CD14-positive monocyte (primary cell): ENCODE measurements at regions not wholly inside any gene's neighbourhood (a gene's known extent, or its start where the extent isn't known, plus 50 kb on each side); places are given as distances from the start of the nearest gene placed in this dataset.

ENCODE experiments used
- DNase-seq, 3 donors: peaks; one replicate each; pipeline ENCODE4 v3.0.0-alpha.2; 2011 to 2022
- H2AFZ ChIP-seq: 2 replicates; pipeline ENCODE4 v1.6.0; 2012; ENCODE audit warnings: mild to moderate bottlenecking, low read depth, low read length, inconsistent platforms; ENCODE audit not compliant: insufficient read depth, poor library complexity, severe bottlenecking
- H3K27ac ChIP-seq, 2 donors: 1 replicate in 1 of 2; 2 replicates in 1 of 2; pipeline ENCODE4 v1.5.1; 2012 to 2013; ENCODE audit warnings: low read length in 2 of 2, control low read depth in 1 of 2, inconsistent platforms in 1 of 2, low read depth in 1 of 2, mild to moderate bottlenecking in 1 of 2
- H3K27me3 ChIP-seq, 2 donors: one replicate each; pipeline versions ENCODE4 v1.6.0 to v1.6.1; 2011 to 2013; ENCODE audit warnings: low read length in 2 of 2; ENCODE audit not compliant: control insufficient read depth in 2 of 2, insufficient read depth in 2 of 2
- H3K36me3 ChIP-seq, 2 donors: replicated peaks in 1 of 2; 1 replicate in 1 of 2; 2 replicates in 1 of 2; pipeline versions ENCODE4 v1.5.1 to v1.6.1; 2012 to 2013; ENCODE audit warnings: low read length in 2 of 2, control low read depth in 1 of 2, inconsistent platforms in 1 of 2, mild to moderate bottlenecking in 1 of 2; ENCODE audit not compliant: insufficient read depth in 2 of 2, control insufficient read depth in 1 of 2
- H3K4me1 ChIP-seq, 2 donors: 1 replicate in 1 of 2; 2 replicates in 1 of 2; pipeline versions ENCODE4 v1.5.1 to v1.6.1; 2012 to 2013; ENCODE audit warnings: low read length in 2 of 2, control low read depth in 1 of 2, inconsistent platforms in 1 of 2, mild to moderate bottlenecking in 1 of 2, moderate library complexity in 1 of 2; ENCODE audit not compliant: insufficient read depth in 2 of 2, control insufficient read depth in 1 of 2
- H3K4me2 ChIP-seq: replicated peaks from 2 replicates; pipeline ENCODE3; 2012; ENCODE audit warnings: low read length, moderate library complexity, mild to moderate bottlenecking; ENCODE audit not compliant: poor library complexity, severe bottlenecking; ENCODE audit errors: extremely low read depth
- H3K4me3 ChIP-seq, 3 experiments: fragments of 200-600 bp in 1 of 3; sonication (generic) in 1 of 3; replicated peaks in 1 of 3; 1 replicate in 2 of 3; 2 replicates in 1 of 3; pipeline ENCODE4 v1.5.1; 2011 to 2013; ENCODE audit warnings: low read length in 3 of 3, mild to moderate bottlenecking in 3 of 3, control low read depth in 2 of 3, low read depth in 2 of 3, inconsistent platforms in 1 of 3, moderate library complexity in 1 of 3
- H3K79me2 ChIP-seq: 2 replicates; pipeline ENCODE4 v1.6.0; 2012; ENCODE audit warnings: mild to moderate bottlenecking, control low read depth, inconsistent platforms, low read length, moderate library complexity; ENCODE audit not compliant: insufficient read depth
- H3K9ac ChIP-seq: 2 replicates; pipeline ENCODE4 v1.6.0; 2017; ENCODE audit warnings: low read length, mild to moderate bottlenecking; ENCODE audit not compliant: insufficient read depth, poor library complexity, severe bottlenecking
- H3K9me3 ChIP-seq, 2 donors: replicated peaks in 1 of 2; 1 replicate in 1 of 2; 2 replicates in 1 of 2; pipeline versions ENCODE4 v1.5.1 to v1.6.1; 2012 to 2013; ENCODE audit warnings: low read length in 2 of 2, control low read depth in 1 of 2; ENCODE audit not compliant: control insufficient read depth in 1 of 2, insufficient read depth in 1 of 2
- H4K20me1 ChIP-seq: 2 replicates; pipeline ENCODE4 v1.6.0; 2012; ENCODE audit warnings: mild to moderate bottlenecking, low read length, control low read depth, moderate library complexity; ENCODE audit not compliant: insufficient read depth
- H3K27ac Mint-ChIP-seq, 7 donors: one replicate each; pipeline ENCODE4 v1.8.0; 2020; ENCODE audit warnings: mild to moderate bottlenecking in 7 of 7, mixed read lengths in 7 of 7, moderate library complexity in 6 of 7, inconsistent platforms in 2 of 7
- H3K27me3 Mint-ChIP-seq, 3 donors: one replicate each; pipeline ENCODE4 v1.8.0; 2021 to 2022; ENCODE audit warnings: low read depth in 3 of 3, mild to moderate bottlenecking in 3 of 3, mixed read lengths in 3 of 3, moderate library complexity in 3 of 3, inconsistent platforms in 1 of 3
- H3K36me3 Mint-ChIP-seq, 2 donors: one replicate each; pipeline ENCODE4 v1.8.0; 2020; ENCODE audit warnings: mixed read lengths in 2 of 2, inconsistent platforms in 1 of 2, mild to moderate bottlenecking in 1 of 2
- H3K4me1 Mint-ChIP-seq: one replicate; pipeline ENCODE4 v1.8.0; 2020; ENCODE audit warnings: mild to moderate bottlenecking, mixed read lengths
- H3K4me3 Mint-ChIP-seq, 2 donors: one replicate each; pipeline ENCODE4 v1.8.0; 2020; ENCODE audit warnings: mild to moderate bottlenecking in 2 of 2, mixed read lengths in 2 of 2, moderate library complexity in 1 of 2
- H3K9me3 Mint-ChIP-seq, 7 donors: one replicate each; pipeline ENCODE4 v1.8.0; 2020 to 2022; ENCODE audit warnings: mixed read lengths in 7 of 7, mild to moderate bottlenecking in 6 of 7, moderate library complexity in 6 of 7, inconsistent platforms in 2 of 7
- WGBS: methylation state at CpG from one replicate; pipeline ENCODE4 v1.1.5; 2013; ENCODE audit warnings: missing lambda C conversion rate; ENCODE audit not compliant: insufficient coverage; 5-methylcytosine and 5-hydroxymethylcytosine counted together
- intact Hi-C, 2 donors: fragments of 100-400 bp; cut with micrococcal nuclease; formaldehyde crosslinking; loops; one replicate each; pipeline versions ENCODE4 v1.15.0 to v1.15.1; 2023
- TF ChIP-seq, protein P1 (sequence below): fragments of 200-600 bp; IDR thresholded peaks from one replicate; pipeline ENCODE4 v1.8.0; 2022; ENCODE audit warnings: antibody characterized with exemption, mild to moderate bottlenecking

DNA sequence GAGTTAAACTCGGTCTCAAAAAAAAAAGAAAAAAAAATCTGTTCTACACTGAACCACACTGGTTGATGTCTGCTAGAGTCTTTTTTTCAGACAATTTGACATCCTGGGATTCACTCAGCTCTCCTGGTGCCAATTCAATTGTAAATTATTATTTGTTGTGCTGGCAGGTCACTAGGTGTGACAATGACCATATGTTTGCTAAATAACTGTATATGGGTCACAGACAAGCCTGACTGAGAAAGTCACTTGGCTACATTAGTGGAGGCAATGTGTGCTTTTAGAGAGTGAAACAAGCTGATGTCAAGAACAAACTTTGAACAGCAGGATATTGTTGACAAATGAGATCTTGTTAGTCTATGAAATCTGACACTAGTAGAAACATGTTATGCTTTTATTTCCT lies 1379.1 kb downstream of the ZPLD1 start:
- WGBS, result no CpG with 5 or more reads among the region's 1 CpG
- no peaks in the 10 kb centered on the region for H3K27me3 Mint-ChIP-seq
- no peak overlapping the region for H3K9ac ChIP-seq
- peaks cover 0 to 6% (median 4%) of the 10 kb centered on the region in 7 donors for H3K9me3 Mint-ChIP-seq
- TF ChIP-seq, protein P1, sequence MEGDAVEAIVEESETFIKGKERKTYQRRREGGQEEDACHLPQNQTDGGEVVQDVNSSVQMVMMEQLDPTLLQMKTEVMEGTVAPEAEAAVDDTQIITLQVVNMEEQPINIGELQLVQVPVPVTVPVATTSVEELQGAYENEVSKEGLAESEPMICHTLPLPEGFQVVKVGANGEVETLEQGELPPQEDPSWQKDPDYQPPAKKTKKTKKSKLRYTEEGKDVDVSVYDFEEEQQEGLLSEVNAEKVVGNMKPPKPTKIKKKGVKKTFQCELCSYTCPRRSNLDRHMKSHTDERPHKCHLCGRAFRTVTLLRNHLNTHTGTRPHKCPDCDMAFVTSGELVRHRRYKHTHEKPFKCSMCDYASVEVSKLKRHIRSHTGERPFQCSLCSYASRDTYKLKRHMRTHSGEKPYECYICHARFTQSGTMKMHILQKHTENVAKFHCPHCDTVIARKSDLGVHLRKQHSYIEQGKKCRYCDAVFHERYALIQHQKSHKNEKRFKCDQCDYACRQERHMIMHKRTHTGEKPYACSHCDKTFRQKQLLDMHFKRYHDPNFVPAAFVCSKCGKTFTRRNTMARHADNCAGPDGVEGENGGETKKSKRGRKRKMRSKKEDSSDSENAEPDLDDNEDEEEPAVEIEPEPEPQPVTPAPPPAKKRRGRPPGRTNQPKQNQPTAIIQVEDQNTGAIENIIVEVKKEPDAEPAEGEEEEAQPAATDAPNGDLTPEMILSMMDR, result no peak
- intact Hi-C loops, result no loop called here
- H3K4me3 ChIP-seq, result no peak overlapping the region
- H3K36me3 Mint-ChIP-seq, result no peaks in the 10 kb centered on the region
- no peak overlapping the region for H3K27ac Mint-ChIP-seq
- H3K4me2 ChIP-seq, result no peak overlapping the region
- no peak overlapping the region for H3K27ac ChIP-seq
- H3K4me3 Mint-ChIP-seq, result no peak overlapping the region
- no peaks in the 10 kb centered on the region for H3K79me2 ChIP-seq
- no peaks in the 10 kb centered on the region for H3K4me1 ChIP-seq
- no peak for DNase-seq
- no peaks in the 10 kb centered on the region for H4K20me1 ChIP-seq
- no peaks in the 10 kb centered on the region for H3K4me1 Mint-ChIP-seq
- no peaks in the 10 kb centered on the region for H3K27me3 ChIP-seq
- H2AFZ ChIP-seq, result no peak overlapping the region
- H3K9me3 ChIP-seq, result no peaks in the 10 kb centered on the region
- no peaks in the 10 kb centered on the region for H3K36me3 ChIP-seq

DNA sequence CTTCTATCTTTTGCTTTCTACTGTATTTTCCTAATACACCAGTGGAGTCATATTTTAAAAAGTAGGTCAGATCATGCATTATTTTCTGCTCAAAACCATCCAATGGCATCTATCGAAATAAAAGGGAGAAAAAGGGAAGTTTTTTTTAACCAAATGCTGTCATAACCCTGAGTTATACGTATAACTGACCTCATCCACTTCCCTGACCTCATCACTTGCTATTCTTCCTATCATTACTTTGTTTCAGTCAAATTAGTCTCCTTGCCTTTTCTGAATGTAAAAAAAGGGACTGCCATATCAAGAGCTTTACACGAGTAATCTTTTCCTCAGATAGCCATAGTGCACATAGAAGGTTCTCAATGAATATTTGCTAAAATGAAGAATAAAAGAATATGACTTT lies 1383.6 kb downstream of the ZPLD1 start:
- Mint-ChIP-seq H3K27me3 (no peaks in the 10 kb centered on the region), H3K36me3 (no peaks in the 10 kb centered on the region), H3K4me1 (no peaks in the 10 kb centered on the region), H3K9me3 (peaks cover 0 to 8% (median 4%) of the 10 kb centered on the region in 7 donors), H3K4me3 (no peak overlapping the region), H3K27ac (no peak overlapping the region)
- H3K4me2 ChIP-seq, result no peak overlapping the region
- TF ChIP-seq, protein P1, result no peak
- H3K4me1 ChIP-seq, result no peaks in the 10 kb centered on the region
- no peaks in the 10 kb centered on the region for H3K79me2 ChIP-seq
- H3K27ac ChIP-seq, result no peak overlapping the region
- no peaks in the 10 kb centered on the region for H4K20me1 ChIP-seq
- H2AFZ ChIP-seq, result no peak overlapping the region
- H3K36me3 ChIP-seq, result no peaks in the 10 kb centered on the region
- DNase-seq, result no peak
- intact Hi-C loops, result no loop called here
- no CpG with 5 or more reads among the region's 3 CpGs for WGBS
- no peaks in the 10 kb centered on the region for H3K9me3 ChIP-seq
- H3K27me3 ChIP-seq, result no peaks in the 10 kb centered on the region
- H3K4me3 ChIP-seq, result no peak overlapping the region
- H3K9ac ChIP-seq, result no peak overlapping the region
